ENCODE measurements at regions not wholly inside any gene's neighbourhood (a gene's known extent, or its start where the extent isn't known, plus 50 kb on each side); places are given as distances from the start of the nearest gene placed in this dataset.

- H3K27me3 Mint-ChIP-seq: no peaks in the 10 kb centered on the region
- peaks cover 0 to 6% (median 2%) of the 10 kb centered on the region in 8 donors for H3K9me3 Mint-ChIP-seq
- Histone ChIP-seq H3K27ac (ENCODE audit: low read depth, low read length) (no peak overlapping the region), H3K4me3 (ENCODE audit: low read length in 2 of 2) (no peak overlapping the region), H3K4me1 (ENCODE audit: insufficient read depth, low read length) (no peaks in the 10 kb centered on the region), H3K36me3 (ENCODE audit: insufficient read depth, low read length) (no peaks in the 10 kb centered on the region), H3K27me3 (ENCODE audit: insufficient read depth, low read length) (no peaks in the 10 kb centered on the region), H3K9me3 (ENCODE audit: control insufficient read depth in 1 of 2, low read length in 2 of 2) (no peaks in the 10 kb centered on the region)
- POLR2A ChIA-PET (ENCODE audit: partially characterized antibody): no interaction called here
- no peak overlapping the region for H3K27ac Mint-ChIP-seq
- intact Hi-C loops (cut with micrococcal nuclease): no loop called here
- H3K4me1 Mint-ChIP-seq: no peaks in the 10 kb centered on the region
- CTCF ChIA-PET (ENCODE audit: partially characterized antibody): no interaction called here
- H3K4me3 Mint-ChIP-seq: no peak overlapping the region
- H3K36me3 Mint-ChIP-seq: no peaks in the 10 kb centered on the region
- no peak for DNase-seq
Measured at GRCh38 chr2:34660741-34661140, 1061.6 kb upstream of the FAM98A start.

- H3K4me3 ChIP-seq (ENCODE audit: low read length in 2 of 2): no peak overlapping the region
- H3K9me3 ChIP-seq (ENCODE audit: control insufficient read depth in 1 of 2, low read length in 2 of 2): no peaks in the 10 kb centered on the region
- POLR2A ChIA-PET (ENCODE audit: partially characterized antibody): no interaction called here
- Mint-ChIP-seq H3K9me3 (peaks cover 0 to 14% (median 6%) of the 10 kb centered on the region in 8 donors), H3K27ac (no peak overlapping the region), H3K36me3 (no peaks in the 10 kb centered on the region), H3K4me1 (no peaks in the 10 kb centered on the region), H3K27me3 (no peaks in the 10 kb centered on the region), H3K4me3 (no peak overlapping the region)
- no peaks in the 10 kb centered on the region for H3K4me1 ChIP-seq (ENCODE audit: insufficient read depth, low read length)
- intact Hi-C loops (cut with micrococcal nuclease): no loop called here
- H3K36me3 ChIP-seq (ENCODE audit: insufficient read depth, low read length): no peaks in the 10 kb centered on the region
- DNase-seq: no peak
- CTCF ChIA-PET (ENCODE audit: partially characterized antibody): no interaction called here
- H3K27me3 ChIP-seq (ENCODE audit: insufficient read depth, low read length): no peaks in the 10 kb centered on the region
- H3K27ac ChIP-seq (ENCODE audit: low read depth, low read length): no peak overlapping the region
Measured at GRCh38 chr2:34656632-34657031, 1057.5 kb upstream of the FAM98A start.

- intact Hi-C loops (cut with micrococcal nuclease): no loop called here
- peaks cover 0 to 4% of the 10 kb centered on the region in 2 donors for H3K9me3 ChIP-seq (ENCODE audit: control insufficient read depth in 1 of 2, low read length in 2 of 2)
- H3K27me3 ChIP-seq (ENCODE audit: insufficient read depth, low read length): no peaks in the 10 kb centered on the region
- no peaks in the 10 kb centered on the region for H3K36me3 Mint-ChIP-seq
- no peaks in the 10 kb centered on the region for H3K27me3 Mint-ChIP-seq
- no peak overlapping the region for H3K4me3 ChIP-seq (ENCODE audit: low read length in 2 of 2)
- no peak for DNase-seq
- H3K4me1 Mint-ChIP-seq: no peaks in the 10 kb centered on the region
- peaks cover 2 to 15% (median 10%) of the 10 kb centered on the region in 8 donors for H3K9me3 Mint-ChIP-seq
- ChIA-PET POLR2A (ENCODE audit: partially characterized antibody) (no interaction called here), CTCF (ENCODE audit: partially characterized antibody) (no interaction called here)
- H3K36me3 ChIP-seq (ENCODE audit: insufficient read depth, low read length): no peaks in the 10 kb centered on the region
- H3K4me1 ChIP-seq (ENCODE audit: insufficient read depth, low read length): no peaks in the 10 kb centered on the region
- no peak overlapping the region for H3K27ac Mint-ChIP-seq
- no peak overlapping the region for H3K4me3 Mint-ChIP-seq
- no peak overlapping the region for H3K27ac ChIP-seq (ENCODE audit: low read depth, low read length)
Measured at GRCh38 chr2:34652636-34653035, 1053.5 kb upstream of the FAM98A start.

GRCh38 chr2:34646901-34647300 is 1047.8 kb upstream of the FAM98A start:
- ChIA-PET CTCF (ENCODE audit: partially characterized antibody) (no interaction called here), POLR2A (ENCODE audit: partially characterized antibody) (no interaction called here)
- Histone ChIP-seq H3K4me3 (ENCODE audit: low read length in 2 of 2) (no peak overlapping the region), H3K36me3 (ENCODE audit: insufficient read depth, low read length) (no peaks in the 10 kb centered on the region), H3K9me3 (ENCODE audit: control insufficient read depth in 1 of 2, low read length in 2 of 2) (peaks cover 0 to 4% of the 10 kb centered on the region in 2 donors), H3K4me1 (ENCODE audit: insufficient read depth, low read length) (no peaks in the 10 kb centered on the region), H3K27me3 (ENCODE audit: insufficient read depth, low read length) (no peaks in the 10 kb centered on the region), H3K27ac (ENCODE audit: low read depth, low read length) (no peak overlapping the region)
- peaks cover 2 to 14% (median 8%) of the 10 kb centered on the region in 8 donors for H3K9me3 Mint-ChIP-seq
- H3K4me3 Mint-ChIP-seq: no peak overlapping the region
- no peak overlapping the region for H3K27ac Mint-ChIP-seq
- intact Hi-C loops (cut with micrococcal nuclease): no loop called here
- no peak for DNase-seq
- no peaks in the 10 kb centered on the region for H3K36me3 Mint-ChIP-seq
- no peaks in the 10 kb centered on the region for H3K27me3 Mint-ChIP-seq
- no peaks in the 10 kb centered on the region for H3K4me1 Mint-ChIP-seq

- Histone ChIP-seq H3K36me3 (ENCODE audit: insufficient read depth, low read length) (no peaks in the 10 kb centered on the region), H3K27me3 (ENCODE audit: insufficient read depth, low read length) (no peaks in the 10 kb centered on the region), H3K9me3 (ENCODE audit: control insufficient read depth in 1 of 2, low read length in 2 of 2) (no peaks in the 10 kb centered on the region), H3K27ac (ENCODE audit: low read depth, low read length) (no peak overlapping the region), H3K4me3 (ENCODE audit: low read length in 2 of 2) (no peak overlapping the region), H3K4me1 (ENCODE audit: insufficient read depth, low read length) (no peaks in the 10 kb centered on the region)
- no peaks in the 10 kb centered on the region for H3K27me3 Mint-ChIP-seq
- H3K36me3 Mint-ChIP-seq: no peaks in the 10 kb centered on the region
- H3K4me1 Mint-ChIP-seq: no peaks in the 10 kb centered on the region
- H3K9me3 Mint-ChIP-seq: peaks cover 0 to 15% (median 7%) of the 10 kb centered on the region in 8 donors
- ChIA-PET CTCF (ENCODE audit: partially characterized antibody) (no interaction called here), POLR2A (ENCODE audit: partially characterized antibody) (no interaction called here)
- intact Hi-C loops (cut with micrococcal nuclease): no loop called here
- no peak overlapping the region for H3K4me3 Mint-ChIP-seq
- DNase-seq: no peak
- H3K27ac Mint-ChIP-seq: no peak overlapping the region
Measured at GRCh38 chr2:34632327-34632726, 1033.2 kb upstream of the FAM98A start.

GRCh38 chr2:34627003-34627402 is 1027.9 kb upstream of the FAM98A start:
- no peak overlapping the region for H3K27ac ChIP-seq (ENCODE audit: low read depth, low read length)
- intact Hi-C loops (cut with micrococcal nuclease): no loop called here
- H3K4me3 ChIP-seq (ENCODE audit: low read length in 2 of 2): no peak overlapping the region
- no peak overlapping the region for H3K27ac Mint-ChIP-seq
- H3K4me3 Mint-ChIP-seq: no peak overlapping the region
- no peaks in the 10 kb centered on the region for H3K27me3 Mint-ChIP-seq
- H3K27me3 ChIP-seq (ENCODE audit: insufficient read depth, low read length): no peaks in the 10 kb centered on the region
- ChIA-PET POLR2A (ENCODE audit: partially characterized antibody) (no interaction called here), CTCF (ENCODE audit: partially characterized antibody) (no interaction called here)
- no peaks in the 10 kb centered on the region for H3K4me1 Mint-ChIP-seq
- no peaks in the 10 kb centered on the region for H3K36me3 Mint-ChIP-seq
- peaks cover 0 to 7% (median 5%) of the 10 kb centered on the region in 8 donors for H3K9me3 Mint-ChIP-seq
- H3K36me3 ChIP-seq (ENCODE audit: insufficient read depth, low read length): no peaks in the 10 kb centered on the region
- DNase-seq: no peak
- no peaks in the 10 kb centered on the region for H3K4me1 ChIP-seq (ENCODE audit: insufficient read depth, low read length)
- H3K9me3 ChIP-seq (ENCODE audit: control insufficient read depth in 1 of 2, low read length in 2 of 2): no peaks in the 10 kb centered on the region

GRCh38 chr2:34604164-34604563 is 1005.1 kb upstream of the FAM98A start:
- Histone ChIP-seq H3K4me3 (ENCODE audit: low read length in 2 of 2) (no peak overlapping the region), H3K27ac (ENCODE audit: low read depth, low read length) (no peak overlapping the region), H3K36me3 (ENCODE audit: insufficient read depth, low read length) (no peaks in the 10 kb centered on the region), H3K27me3 (ENCODE audit: insufficient read depth, low read length) (no peaks in the 10 kb centered on the region), H3K4me1 (ENCODE audit: insufficient read depth, low read length) (no peaks in the 10 kb centered on the region), H3K9me3 (ENCODE audit: control insufficient read depth in 1 of 2, low read length in 2 of 2) (no peaks in the 10 kb centered on the region)
- CTCF ChIA-PET (ENCODE audit: partially characterized antibody): no interaction called here
- intact Hi-C loops (cut with micrococcal nuclease): no loop called here
- Mint-ChIP-seq H3K4me1 (no peaks in the 10 kb centered on the region), H3K36me3 (no peaks in the 10 kb centered on the region), H3K9me3 (peaks cover 0 to 9% (median 5%) of the 10 kb centered on the region in 8 donors), H3K4me3 (no peak overlapping the region), H3K27me3 (no peaks in the 10 kb centered on the region), H3K27ac (no peak overlapping the region)
- DNase-seq: no peak
- POLR2A ChIA-PET (ENCODE audit: partially characterized antibody): no interaction called here

- CTCF ChIA-PET (ENCODE audit: partially characterized antibody): no interaction called here
- Histone ChIP-seq H3K27ac (ENCODE audit: low read depth, low read length) (no peak overlapping the region), H3K4me3 (ENCODE audit: low read length in 2 of 2) (no peak overlapping the region), H3K27me3 (ENCODE audit: insufficient read depth, low read length) (no peaks in the 10 kb centered on the region), H3K36me3 (ENCODE audit: insufficient read depth, low read length) (no peaks in the 10 kb centered on the region), H3K9me3 (ENCODE audit: control insufficient read depth in 1 of 2, low read length in 2 of 2) (no peaks in the 10 kb centered on the region), H3K4me1 (ENCODE audit: insufficient read depth, low read length) (no peaks in the 10 kb centered on the region)
- H3K36me3 Mint-ChIP-seq: no peaks in the 10 kb centered on the region
- DNase-seq: no peak
- no peaks in the 10 kb centered on the region for H3K4me1 Mint-ChIP-seq
- POLR2A ChIA-PET (ENCODE audit: partially characterized antibody): no interaction called here
- H3K27me3 Mint-ChIP-seq: no peaks in the 10 kb centered on the region
- H3K27ac Mint-ChIP-seq: no peak overlapping the region
- H3K9me3 Mint-ChIP-seq: peaks cover 0 to 7% (median 3%) of the 10 kb centered on the region in 8 donors
- no peak overlapping the region for H3K4me3 Mint-ChIP-seq
- intact Hi-C loops (cut with micrococcal nuclease): no loop called here
Measured at GRCh38 chr2:34602262-34602661, 1003.2 kb upstream of the FAM98A start.

Data from CD4-positive, alpha-beta memory T cell (primary cell).